ENCODE measurements at regions not wholly inside any gene's neighbourhood (a gene's known extent, or its start where the extent isn't known, plus 50 kb on each side); places are given as distances from the start of the nearest gene placed in this dataset.

DNA sequence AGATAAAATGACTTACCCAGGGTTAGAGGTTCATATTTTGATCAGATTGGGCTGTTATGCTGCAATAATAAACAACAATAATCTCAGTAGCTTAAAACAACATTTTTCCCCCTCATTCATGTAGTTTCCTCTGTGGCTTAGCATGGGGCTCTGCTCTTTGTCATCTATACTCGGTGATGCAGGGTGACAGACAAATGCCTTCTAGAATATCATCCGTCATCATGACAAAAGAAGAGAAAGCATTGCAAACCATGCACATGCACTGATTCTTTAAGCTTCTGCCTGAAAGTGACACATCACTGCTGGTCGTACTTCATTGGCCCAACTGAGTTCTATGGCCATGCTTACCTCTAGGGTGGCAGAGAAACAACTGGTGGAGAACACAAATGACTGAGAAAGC lies 58.8 kb upstream of the MAMDC2 start:
- TF ChIP-seq, protein P1, sequence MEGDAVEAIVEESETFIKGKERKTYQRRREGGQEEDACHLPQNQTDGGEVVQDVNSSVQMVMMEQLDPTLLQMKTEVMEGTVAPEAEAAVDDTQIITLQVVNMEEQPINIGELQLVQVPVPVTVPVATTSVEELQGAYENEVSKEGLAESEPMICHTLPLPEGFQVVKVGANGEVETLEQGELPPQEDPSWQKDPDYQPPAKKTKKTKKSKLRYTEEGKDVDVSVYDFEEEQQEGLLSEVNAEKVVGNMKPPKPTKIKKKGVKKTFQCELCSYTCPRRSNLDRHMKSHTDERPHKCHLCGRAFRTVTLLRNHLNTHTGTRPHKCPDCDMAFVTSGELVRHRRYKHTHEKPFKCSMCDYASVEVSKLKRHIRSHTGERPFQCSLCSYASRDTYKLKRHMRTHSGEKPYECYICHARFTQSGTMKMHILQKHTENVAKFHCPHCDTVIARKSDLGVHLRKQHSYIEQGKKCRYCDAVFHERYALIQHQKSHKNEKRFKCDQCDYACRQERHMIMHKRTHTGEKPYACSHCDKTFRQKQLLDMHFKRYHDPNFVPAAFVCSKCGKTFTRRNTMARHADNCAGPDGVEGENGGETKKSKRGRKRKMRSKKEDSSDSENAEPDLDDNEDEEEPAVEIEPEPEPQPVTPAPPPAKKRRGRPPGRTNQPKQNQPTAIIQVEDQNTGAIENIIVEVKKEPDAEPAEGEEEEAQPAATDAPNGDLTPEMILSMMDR (conservative IDR thresholded peaks at IDR 0.05; ENCODE audit: low read length) = no peak
- TF ChIP-seq EZH2phosphoT487 (IDR thresholded peaks at IDR 0.05; ENCODE audit: borderline replicate concordance) = no peak

All from Loucy (cell line).